ENCODE measurements at regions not wholly inside any gene's neighbourhood (a gene's known extent, or its start where the extent isn't known, plus 50 kb on each side); places are given as distances from the start of the nearest gene placed in this dataset.
"Not testable (repeated sequence)": the region's sequence is repeated elsewhere in the genome, so short reads cannot be mapped to it uniquely, and the experiment has no call there.

DNA sequence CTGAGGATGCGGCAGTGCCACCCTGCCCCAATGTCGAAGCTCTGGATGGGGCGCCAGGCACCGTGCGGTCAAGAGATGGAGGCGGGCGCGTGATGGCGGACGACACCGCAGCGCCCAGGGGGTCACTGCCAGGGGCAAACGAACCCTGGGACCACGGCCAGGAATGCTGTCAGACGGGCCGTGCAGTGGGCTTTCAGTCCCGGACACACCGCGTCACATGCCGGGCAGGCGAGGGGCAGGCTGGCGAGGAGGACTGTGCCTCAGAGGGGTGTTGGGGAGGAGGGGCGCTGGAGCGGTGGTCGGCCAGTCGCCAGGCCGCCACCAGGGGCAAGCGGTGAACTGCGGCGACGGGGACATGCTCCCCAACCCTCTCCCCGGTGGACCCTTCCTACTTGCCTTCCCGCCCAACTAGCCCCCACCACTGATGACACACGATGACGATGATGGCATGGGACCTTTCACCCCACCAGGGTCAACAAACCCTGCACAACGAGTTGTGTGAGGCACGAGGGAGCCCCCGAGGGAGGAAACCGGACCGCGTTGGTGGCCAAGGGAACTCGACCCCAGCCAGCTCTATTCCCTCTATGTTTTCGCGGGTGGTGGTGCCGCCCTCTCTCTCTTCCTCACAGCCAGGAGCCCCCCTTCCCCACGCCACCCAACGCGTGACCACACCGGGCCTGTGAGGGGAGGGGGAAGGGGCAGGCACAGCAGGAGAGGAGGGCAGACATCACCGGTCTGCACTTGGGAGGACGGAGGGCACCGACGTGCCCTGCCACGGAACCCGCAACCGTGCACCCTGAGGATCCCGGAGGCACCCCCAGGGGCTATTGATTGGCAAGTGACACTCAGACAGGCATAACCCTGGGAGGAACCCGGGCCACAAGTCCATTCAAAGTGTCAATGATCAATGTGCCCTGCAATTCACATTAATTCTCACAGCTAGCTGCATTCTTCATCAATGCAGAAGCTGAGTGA is 1960.9 kb upstream of the DEFB115 start:
- no peak for DNase-seq (ENCODE audit: low read depth, low spot score)
- no peak overlapping the region for H3K4me3 ChIP-seq (ENCODE audit: low read length)

DNA sequence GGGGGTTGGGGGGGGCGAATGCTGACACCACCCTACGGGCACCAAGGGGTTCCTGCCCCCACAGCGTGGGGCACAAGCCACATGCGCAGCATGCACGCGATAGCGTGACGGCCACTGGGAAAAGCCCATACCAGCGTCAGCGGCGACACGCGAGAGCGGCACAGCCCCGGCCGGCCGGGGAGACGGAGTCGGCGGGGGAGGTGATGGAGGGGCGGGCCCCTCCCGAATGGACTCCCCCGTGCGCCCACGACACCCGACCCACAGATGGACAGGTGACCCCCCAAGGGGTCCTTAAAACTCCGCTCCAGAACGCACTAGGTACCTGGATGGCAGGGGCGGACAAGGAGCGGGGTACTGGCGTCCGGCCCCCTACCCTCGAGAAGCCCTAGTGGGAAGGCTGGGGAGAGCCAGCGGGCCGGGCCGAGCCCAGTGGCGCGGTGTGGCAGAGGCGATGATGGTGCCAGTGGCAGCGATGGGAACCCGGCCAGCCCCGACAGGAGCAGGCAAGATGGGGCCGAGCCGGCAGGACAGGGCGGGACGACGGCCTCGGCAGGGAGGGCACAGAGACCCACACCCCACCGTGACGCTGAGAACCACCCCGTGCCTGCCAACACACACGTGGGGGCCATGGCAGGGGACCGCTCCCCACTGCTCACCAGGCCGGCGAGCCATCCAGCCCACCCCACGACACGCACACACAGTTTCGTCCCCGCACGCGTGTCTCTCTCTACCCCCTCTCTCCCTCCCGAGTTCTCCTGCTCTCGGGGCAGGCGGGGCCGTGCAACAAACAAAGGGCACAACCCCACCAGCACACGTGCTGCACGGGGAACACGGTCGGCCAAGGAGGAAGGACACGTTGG is 1959.8 kb upstream of the DEFB115 start:
- no peak for DNase-seq (ENCODE audit: low read depth, low spot score)
- H3K4me3 ChIP-seq (ENCODE audit: low read length): no peak overlapping the region

DNA sequence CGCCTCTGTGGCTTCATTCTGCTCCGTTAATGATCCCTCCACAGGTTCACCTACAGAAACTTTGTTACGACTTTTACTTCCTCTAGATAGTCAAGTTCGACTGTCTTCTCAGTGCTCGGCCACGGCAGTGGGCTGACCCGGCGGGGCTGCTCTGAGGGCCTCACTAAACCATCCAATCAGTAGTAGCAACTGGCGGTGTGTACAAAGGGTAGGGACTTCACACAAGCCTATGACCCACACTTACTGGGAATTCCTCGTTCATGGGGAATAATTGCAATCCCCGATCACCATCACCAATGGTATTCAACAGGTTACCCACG is 1959.2 kb upstream of the DEFB115 start:
- DNase-seq (ENCODE audit: low read depth, low spot score): no peak
- H3K4me3 ChIP-seq (ENCODE audit: low read length): no peak overlapping the region

DNA sequence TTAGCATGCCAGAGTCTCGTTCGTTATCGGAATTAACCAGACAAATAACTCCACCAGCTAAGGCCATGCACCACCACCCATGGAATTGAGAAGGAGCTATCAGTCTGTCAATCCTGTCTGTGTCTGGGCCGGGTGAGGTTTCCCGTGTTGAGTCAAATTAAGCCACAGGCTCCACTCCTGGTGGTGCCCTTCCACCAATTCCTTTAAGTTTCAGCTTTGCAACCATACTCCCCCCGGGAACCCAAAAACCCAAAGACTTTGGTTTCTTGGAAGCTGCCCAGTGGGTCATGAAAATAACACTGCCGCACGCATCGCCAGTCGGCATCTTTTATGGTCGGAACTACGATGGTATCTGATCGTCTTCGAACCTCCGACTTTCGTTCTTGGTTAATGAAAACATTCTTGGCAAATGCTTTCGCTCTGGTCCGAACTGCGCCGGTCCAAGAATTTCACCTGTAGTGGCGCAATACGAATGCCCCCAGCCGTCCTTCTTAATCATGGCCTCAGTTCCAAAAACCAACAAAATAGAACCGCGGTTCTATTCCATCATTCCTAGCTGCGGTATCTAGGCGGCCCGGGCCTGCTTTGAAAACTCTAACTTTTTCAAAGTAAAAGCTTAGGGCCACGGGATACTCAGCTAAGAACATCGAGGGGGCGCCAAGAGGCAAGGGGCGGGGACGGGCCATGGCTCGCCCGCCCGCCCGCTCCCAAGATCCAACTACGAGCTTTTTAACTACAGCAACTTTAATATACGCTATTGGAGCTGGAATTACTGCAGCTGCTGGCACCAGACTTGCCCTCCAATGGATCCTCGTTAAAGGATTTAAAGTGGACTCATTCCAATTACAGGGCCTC is 1958.5 kb upstream of the DEFB115 start:
- DNase-seq (ENCODE audit: low read depth, low spot score): no peak
- no peak overlapping the region for H3K4me3 ChIP-seq (ENCODE audit: low read length)

DNA sequence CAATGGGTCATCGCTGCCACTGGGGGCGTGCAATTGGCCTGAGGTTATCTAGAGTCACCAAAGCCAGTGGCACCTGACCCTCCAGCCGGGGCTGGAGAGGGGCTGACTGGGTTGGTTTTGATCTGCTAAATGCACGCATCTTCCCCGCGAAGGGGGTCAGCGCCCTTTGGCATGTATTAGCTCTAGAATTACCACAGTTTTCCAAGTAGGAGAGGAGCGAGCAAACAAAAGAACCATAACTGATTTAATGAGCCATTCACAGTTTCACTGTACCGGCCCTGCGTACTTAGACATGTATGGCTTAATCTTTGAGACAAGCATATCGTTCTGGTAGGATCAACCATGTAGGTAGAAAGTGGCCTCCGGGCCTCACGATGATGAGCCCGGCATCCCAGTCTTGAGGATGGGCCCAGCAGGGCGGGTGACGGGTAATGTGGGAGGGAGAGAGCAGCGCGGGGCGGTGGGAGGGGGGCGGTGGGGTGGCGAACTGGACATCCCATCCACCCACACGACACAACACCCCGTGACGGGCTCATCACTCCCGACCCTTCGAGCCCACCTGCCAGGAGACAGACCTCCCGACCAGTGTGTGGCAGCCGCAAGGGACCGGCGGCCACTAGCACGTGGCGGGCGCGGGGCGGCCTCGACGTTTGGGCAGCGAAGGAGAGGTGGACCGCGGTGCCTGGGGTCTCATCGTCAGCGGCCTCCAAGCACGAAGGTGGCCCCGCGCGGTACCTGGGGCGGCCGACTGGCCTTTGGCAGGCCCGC is 1957.5 kb upstream of the DEFB115 start:
- DNase-seq (ENCODE audit: low read depth, low spot score): no peak

DNA sequence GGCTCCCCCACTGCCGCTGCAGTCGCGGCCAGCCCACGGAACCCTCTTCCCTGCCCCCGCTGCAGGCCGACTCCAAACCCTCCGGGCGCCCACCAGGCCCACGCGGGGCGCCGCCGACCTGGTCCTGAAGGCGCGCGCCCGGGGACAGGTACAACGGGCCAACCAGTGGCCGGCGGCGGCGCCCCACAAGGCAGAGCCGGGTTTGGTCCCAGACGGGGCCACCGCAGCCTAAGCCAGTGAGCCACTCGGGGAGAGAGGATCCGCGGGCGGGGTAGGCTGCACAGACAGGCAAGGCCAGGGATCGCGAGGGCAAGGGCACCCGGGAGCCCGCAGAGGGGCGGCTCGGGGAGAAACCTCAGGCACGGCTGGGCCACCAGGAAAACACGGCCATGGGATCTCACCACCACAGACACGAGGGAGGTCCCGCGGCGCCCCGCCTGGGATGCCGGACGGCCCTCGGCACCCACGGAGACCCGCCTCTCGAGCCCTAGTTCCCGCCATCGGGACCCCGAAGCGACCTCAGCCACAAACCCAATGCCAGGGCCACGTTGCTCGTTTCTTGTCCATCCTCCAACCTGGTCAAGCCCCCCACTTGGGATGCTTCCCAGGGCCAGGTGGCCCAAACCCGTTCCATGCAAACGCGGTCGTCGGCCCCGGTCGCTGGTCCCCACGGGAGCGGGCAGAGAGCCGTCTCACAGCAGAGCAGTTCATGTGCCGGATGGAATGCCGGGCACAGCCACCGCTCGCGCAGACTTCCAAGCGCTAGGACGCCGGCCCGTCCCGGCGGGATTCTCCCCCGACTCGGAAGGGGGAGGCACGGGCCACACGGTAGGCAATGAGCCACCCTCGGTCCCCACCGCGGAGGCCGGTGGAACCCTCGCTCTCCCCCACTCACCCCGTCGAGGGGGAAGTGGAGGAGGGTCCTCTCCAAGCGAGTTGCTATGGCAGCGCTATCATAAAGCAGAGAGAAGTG is 1956.6 kb upstream of the DEFB115 start:
- DNase-seq (ENCODE audit: low read depth, low spot score): no peak
- no peak overlapping the region for H3K4me3 ChIP-seq (ENCODE audit: low read length)

More for the DNA sequence above, 1957.5 kb upstream of the DEFB115 start:
- no peak overlapping the region for H3K4me3 ChIP-seq (ENCODE audit: low read length)

DNA sequence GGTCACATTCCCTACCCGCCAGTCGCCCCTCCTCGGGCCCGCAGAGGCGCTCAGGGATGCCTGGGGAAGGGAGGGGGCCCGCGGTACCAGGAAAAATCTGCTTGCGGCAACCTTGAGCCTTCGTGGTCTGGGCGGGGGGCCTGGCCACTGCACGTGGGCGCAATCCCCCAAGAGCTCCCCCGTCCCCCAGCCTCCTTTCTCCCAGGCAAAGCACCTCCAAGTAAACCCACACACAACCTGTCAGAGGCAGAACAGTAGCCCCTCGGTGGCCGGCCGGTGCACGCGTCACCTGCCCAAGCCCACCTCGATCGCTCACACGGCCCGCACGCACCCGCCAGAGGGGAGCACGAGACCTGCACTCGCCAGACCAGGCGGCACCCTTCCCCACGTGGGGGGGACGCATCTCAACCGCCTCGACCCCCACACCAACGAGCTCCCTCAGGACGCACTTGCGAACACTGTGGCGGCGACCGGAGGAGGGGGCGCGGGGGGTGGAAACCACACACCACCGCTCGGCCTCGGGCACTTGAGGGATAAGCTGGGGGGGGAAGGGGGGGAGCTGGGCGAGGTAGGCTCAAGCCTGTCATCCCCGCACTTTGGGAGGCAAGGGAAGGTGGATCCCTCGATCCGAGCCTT is 1955.7 kb upstream of the DEFB115 start:
- H3K4me3 ChIP-seq (ENCODE audit: low read length): no peak overlapping the region

DNA sequence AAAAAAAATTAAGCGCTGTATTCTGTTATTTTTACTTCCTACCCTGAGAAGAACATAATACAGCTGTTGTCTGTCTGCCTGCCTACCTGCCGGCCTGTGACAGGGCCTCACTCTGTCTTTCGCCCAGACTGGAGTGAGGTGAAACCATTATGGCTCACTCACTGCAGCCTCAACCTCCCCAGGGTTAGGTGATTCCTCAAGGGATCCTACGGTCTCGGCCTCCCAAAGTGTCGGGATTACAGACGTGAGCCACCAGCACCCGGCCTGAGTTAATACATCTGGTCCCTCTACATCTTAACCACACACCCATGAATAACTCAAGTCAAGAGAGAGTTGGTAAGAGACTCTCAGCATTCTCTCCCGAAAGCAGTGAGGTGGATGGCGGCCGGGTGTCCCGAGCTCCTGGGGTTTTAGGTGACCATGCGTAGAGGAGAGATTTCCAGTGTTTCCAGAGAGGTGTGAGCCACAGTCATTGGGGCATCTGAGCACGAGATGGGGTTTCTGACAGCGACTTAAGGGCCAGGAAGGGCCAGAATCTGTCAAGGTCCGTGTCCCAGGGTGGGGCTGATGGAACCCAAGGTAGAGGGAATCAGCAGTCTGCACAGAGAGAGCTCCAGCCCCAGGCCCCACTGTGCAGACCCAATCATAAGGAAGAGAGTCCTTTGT is 1954.4 kb upstream of the DEFB115 start:
- DNase-seq (ENCODE audit: low read depth, low spot score): no peak
- H3K4me3 ChIP-seq (ENCODE audit: low read length): no peak overlapping the region

More for the DNA sequence above, 1955.7 kb upstream of the DEFB115 start:
- no peak for DNase-seq (ENCODE audit: low read depth, low spot score)

DNA sequence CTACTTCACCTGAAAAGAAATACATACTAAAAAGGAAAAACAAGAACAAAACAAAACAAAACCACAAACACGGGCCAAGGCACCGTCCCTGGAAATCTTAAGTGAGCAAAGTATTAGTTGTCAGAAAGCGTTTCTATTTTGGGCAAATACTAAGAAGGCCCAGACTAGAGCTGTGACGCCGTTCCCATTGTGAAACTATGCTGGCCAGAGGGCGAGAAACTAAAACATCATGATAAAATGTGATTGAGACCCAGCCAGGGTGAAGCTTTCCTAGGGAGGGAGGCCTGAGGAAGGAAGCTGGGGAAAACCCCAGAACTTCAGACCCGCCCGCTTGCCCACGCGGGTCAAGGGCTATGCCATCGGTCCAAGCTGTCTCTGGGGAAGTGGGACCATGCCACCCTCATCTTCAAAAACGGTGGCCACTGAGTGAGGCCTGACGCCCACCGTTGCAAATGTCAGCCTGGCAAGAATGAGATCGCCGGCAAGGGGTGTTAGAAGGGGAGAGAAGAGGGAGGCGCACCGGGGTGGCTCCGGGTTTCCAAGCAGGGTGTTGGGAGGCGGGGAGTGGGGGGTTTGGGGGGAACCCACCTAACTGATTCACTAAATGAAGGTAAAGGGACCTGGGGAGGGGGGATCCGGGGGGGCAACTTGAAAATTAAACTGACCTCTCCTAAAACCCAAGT is 1950.9 kb upstream of the DEFB115 start:
- no peak for DNase-seq (ENCODE audit: low read depth, low spot score)
- no peak overlapping the region for H3K4me3 ChIP-seq (ENCODE audit: low read length)

DNA sequence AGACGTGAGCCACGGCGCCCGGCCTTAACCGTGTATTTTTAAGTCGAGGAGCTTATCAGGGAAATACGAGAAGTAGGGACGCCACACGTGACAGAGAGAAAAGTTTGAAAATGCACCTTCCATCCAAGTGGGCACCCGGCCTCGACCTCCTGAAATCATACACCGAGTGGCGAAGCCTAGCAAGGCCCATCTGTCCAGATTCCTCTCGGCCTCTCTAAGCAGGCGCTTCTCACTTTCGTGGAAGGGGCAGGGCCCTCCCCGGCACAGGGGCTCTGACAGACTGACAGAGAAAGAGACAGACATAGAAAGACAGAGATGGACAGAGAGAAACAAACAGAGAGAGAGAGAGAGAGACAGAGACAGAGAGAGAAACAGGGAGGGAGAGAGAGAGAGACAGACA is 1950.0 kb upstream of the DEFB115 start:
- not testable (repeated sequence) for DNase-seq (ENCODE audit: low read depth, low spot score); H3K4me3 ChIP-seq (ENCODE audit: low read length)

DNA sequence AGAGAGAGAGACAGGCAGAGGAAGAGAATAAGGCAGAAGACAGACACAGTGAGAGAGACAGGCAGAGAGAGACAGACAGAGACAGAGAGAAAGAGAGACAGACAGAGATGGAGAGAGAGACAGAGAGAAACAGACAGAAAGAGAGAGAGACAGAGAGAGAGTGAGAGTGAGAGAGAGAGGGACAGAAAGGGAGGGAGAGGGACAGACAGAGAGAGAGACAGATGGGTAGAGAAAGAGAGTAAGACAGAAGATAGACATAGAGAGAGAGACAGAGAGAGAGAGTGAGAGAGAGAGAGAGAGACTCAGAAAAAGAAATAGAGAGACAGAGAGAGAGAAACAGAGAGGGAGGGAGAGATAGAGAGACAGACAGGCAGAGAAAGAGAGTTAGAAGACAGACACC is 1948.5 kb upstream of the DEFB115 start:
- not testable (repeated sequence) for DNase-seq (ENCODE audit: low read depth, low spot score); H3K4me3 ChIP-seq (ENCODE audit: low read length)

DNA sequence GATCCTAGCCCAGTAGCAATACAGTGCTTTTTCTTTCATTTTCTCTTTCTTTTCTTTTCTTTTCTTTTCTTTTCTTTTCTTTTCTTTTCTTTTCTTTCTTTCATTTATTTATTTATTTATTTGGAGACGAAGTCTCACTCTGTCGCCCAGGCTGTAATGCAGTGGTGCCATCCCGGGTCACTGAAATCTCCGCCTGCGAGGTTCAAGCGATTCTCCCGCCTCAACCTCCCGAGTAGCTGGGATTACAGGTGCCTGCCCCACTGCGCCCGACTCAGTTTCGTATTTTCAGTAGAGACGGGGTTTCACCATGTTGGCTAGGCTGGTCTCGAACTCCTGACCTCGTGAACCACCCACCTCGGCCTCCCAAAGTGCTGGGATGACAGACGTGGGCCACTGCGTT is 1948.0 kb upstream of the DEFB115 start:
- H3K4me3 ChIP-seq (ENCODE audit: low read length); DNase-seq (ENCODE audit: low read depth, low spot score): not testable (repeated sequence)

DNA sequence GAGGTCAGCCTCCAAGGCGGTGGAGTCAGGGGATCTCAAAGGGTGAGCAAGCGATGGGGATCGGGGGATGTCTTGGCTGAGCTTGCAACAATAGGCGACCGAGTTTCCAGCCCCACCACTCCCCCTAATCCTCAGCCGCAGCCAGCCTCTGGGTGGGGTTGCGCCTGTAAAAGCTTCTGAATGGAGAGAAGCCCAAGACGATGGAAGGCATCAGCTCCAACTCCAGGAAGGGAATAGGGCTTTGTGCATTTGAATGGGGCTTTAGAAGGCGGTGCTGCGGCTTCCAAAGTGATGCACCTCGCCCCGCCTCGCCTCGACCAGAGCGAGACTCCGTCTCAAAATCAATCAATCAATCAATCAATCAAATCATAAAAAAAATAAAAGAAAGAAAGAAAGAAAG is 1946.4 kb upstream of the DEFB115 start:
- DNase-seq (ENCODE audit: low read depth, low spot score); H3K4me3 ChIP-seq (ENCODE audit: low read length): not testable (repeated sequence)

DNA sequence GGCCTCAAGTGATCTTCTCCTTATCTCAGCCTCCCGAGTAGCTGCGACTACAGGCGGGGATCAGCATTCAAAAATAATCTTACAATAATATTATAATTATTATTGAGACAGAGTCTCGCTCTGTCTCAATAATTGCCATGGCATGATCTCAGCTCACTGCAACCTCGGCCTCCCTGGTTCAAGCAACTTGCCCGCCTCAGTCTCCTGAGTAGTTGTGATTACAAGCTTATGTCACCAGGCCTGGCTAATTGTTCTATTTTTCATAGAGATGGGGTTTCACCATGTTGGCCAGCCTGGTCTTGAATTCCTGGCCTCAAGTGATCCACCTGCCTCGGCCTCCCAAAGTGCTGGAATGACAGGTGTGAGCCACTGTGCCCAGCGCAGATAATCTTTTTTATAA is 1944.8 kb upstream of the DEFB115 start:
- DNase-seq (ENCODE audit: low read depth, low spot score); H3K4me3 ChIP-seq (ENCODE audit: low read length): not testable (repeated sequence)

DNA sequence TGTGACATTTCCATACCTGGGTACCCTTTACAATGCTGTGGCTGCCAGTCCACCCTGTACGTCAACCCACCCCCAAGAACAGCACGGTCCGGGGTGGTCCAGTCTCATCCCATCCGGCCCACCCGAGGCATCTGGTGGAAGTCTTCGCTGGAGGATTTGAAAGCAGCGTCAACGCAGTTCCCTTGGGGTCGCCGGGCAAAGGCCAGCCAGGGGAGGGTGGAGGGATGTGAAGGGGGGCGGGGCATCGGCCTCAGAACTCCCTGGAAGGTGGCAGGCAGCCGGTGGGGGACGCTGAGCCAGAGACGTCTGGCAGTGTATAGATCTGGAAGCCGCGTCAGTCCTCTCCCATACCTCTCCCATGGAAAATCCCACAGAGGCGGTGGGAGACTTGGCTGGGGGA is 1944.0 kb upstream of the DEFB115 start:
- no peak for DNase-seq (ENCODE audit: low read depth, low spot score)

DNA sequence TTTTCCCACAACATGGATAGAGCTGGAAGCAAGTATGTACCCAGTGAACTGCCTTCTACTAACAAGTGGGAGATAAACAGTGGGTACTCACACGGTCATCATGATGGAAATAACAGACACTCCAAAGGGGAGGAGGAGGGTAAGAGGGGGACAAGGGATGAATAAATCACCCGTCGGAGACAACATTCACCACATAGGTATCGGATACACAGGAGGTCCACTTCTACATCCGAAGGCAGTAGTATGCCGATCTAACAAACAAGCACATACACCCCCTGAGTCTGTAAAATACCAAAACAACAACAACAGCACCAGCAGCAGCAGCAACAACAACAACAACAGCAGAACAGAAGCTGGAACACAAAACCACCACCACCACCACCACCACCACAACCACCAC is 1943.2 kb upstream of the DEFB115 start:
- DNase-seq (ENCODE audit: low read depth, low spot score): no peak
- no peak overlapping the region for H3K4me3 ChIP-seq (ENCODE audit: low read length)

More for the DNA sequence above, 1944.0 kb upstream of the DEFB115 start:
- no peak overlapping the region for H3K4me3 ChIP-seq (ENCODE audit: low read length)

Data from Jurkat, Clone E6-1 (cell line).